CD14-positive monocyte (primary cell): ENCODE measurements at regions not wholly inside any gene's neighbourhood (a gene's known extent, or its start where the extent isn't known, plus 50 kb on each side); places are given as distances from the start of the nearest gene placed in this dataset.
"Not testable (repeated sequence)": the region's sequence is repeated elsewhere in the genome, so short reads cannot be mapped to it uniquely, and the experiment has no call there.

Experiments used
- DNase-seq, 3 donors: peaks; one replicate each; pipeline ENCODE4 v3.0.0-alpha.2; 2011 to 2022
- H2AFZ ChIP-seq: 2 replicates; pipeline ENCODE4 v1.6.0; 2012; ENCODE audit warnings: mild to moderate bottlenecking, low read depth, low read length, inconsistent platforms; ENCODE audit not compliant: insufficient read depth, poor library complexity, severe bottlenecking
- H3K27ac ChIP-seq, 2 donors: 1 replicate in 1 of 2; 2 replicates in 1 of 2; pipeline ENCODE4 v1.5.1; 2012 to 2013; ENCODE audit warnings: low read length in 2 of 2, control low read depth in 1 of 2, inconsistent platforms in 1 of 2, low read depth in 1 of 2, mild to moderate bottlenecking in 1 of 2
- H3K27me3 ChIP-seq, 2 donors: one replicate each; pipeline versions ENCODE4 v1.6.0 to v1.6.1; 2011 to 2013; ENCODE audit warnings: low read length in 2 of 2; ENCODE audit not compliant: control insufficient read depth in 2 of 2, insufficient read depth in 2 of 2
- H3K36me3 ChIP-seq, 2 donors: replicated peaks in 1 of 2; 1 replicate in 1 of 2; 2 replicates in 1 of 2; pipeline versions ENCODE4 v1.5.1 to v1.6.1; 2012 to 2013; ENCODE audit warnings: low read length in 2 of 2, control low read depth in 1 of 2, inconsistent platforms in 1 of 2, mild to moderate bottlenecking in 1 of 2; ENCODE audit not compliant: insufficient read depth in 2 of 2, control insufficient read depth in 1 of 2
- H3K4me1 ChIP-seq, 2 donors: 1 replicate in 1 of 2; 2 replicates in 1 of 2; pipeline versions ENCODE4 v1.5.1 to v1.6.1; 2012 to 2013; ENCODE audit warnings: low read length in 2 of 2, control low read depth in 1 of 2, inconsistent platforms in 1 of 2, mild to moderate bottlenecking in 1 of 2, moderate library complexity in 1 of 2; ENCODE audit not compliant: insufficient read depth in 2 of 2, control insufficient read depth in 1 of 2
- H3K4me2 ChIP-seq: replicated peaks from 2 replicates; pipeline ENCODE3; 2012; ENCODE audit warnings: low read length, moderate library complexity, mild to moderate bottlenecking; ENCODE audit not compliant: poor library complexity, severe bottlenecking; ENCODE audit errors: extremely low read depth
- H3K4me3 ChIP-seq, 3 experiments: fragments of 200-600 bp in 1 of 3; sonication (generic) in 1 of 3; replicated peaks in 1 of 3; 1 replicate in 2 of 3; 2 replicates in 1 of 3; pipeline ENCODE4 v1.5.1; 2011 to 2013; ENCODE audit warnings: low read length in 3 of 3, mild to moderate bottlenecking in 3 of 3, control low read depth in 2 of 3, low read depth in 2 of 3, inconsistent platforms in 1 of 3, moderate library complexity in 1 of 3
- H3K79me2 ChIP-seq: 2 replicates; pipeline ENCODE4 v1.6.0; 2012; ENCODE audit warnings: mild to moderate bottlenecking, control low read depth, inconsistent platforms, low read length, moderate library complexity; ENCODE audit not compliant: insufficient read depth
- H3K9ac ChIP-seq: 2 replicates; pipeline ENCODE4 v1.6.0; 2017; ENCODE audit warnings: low read length, mild to moderate bottlenecking; ENCODE audit not compliant: insufficient read depth, poor library complexity, severe bottlenecking
- H3K9me3 ChIP-seq, 2 donors: replicated peaks in 1 of 2; 1 replicate in 1 of 2; 2 replicates in 1 of 2; pipeline versions ENCODE4 v1.5.1 to v1.6.1; 2012 to 2013; ENCODE audit warnings: low read length in 2 of 2, control low read depth in 1 of 2; ENCODE audit not compliant: control insufficient read depth in 1 of 2, insufficient read depth in 1 of 2
- H4K20me1 ChIP-seq: 2 replicates; pipeline ENCODE4 v1.6.0; 2012; ENCODE audit warnings: mild to moderate bottlenecking, low read length, control low read depth, moderate library complexity; ENCODE audit not compliant: insufficient read depth
- H3K27ac Mint-ChIP-seq, 7 donors: one replicate each; pipeline ENCODE4 v1.8.0; 2020; ENCODE audit warnings: mild to moderate bottlenecking in 7 of 7, mixed read lengths in 7 of 7, moderate library complexity in 6 of 7, inconsistent platforms in 2 of 7
- H3K27me3 Mint-ChIP-seq, 3 donors: one replicate each; pipeline ENCODE4 v1.8.0; 2021 to 2022; ENCODE audit warnings: low read depth in 3 of 3, mild to moderate bottlenecking in 3 of 3, mixed read lengths in 3 of 3, moderate library complexity in 3 of 3, inconsistent platforms in 1 of 3
- H3K36me3 Mint-ChIP-seq, 2 donors: one replicate each; pipeline ENCODE4 v1.8.0; 2020; ENCODE audit warnings: mixed read lengths in 2 of 2, inconsistent platforms in 1 of 2, mild to moderate bottlenecking in 1 of 2
- H3K4me1 Mint-ChIP-seq: one replicate; pipeline ENCODE4 v1.8.0; 2020; ENCODE audit warnings: mild to moderate bottlenecking, mixed read lengths
- H3K4me3 Mint-ChIP-seq, 2 donors: one replicate each; pipeline ENCODE4 v1.8.0; 2020; ENCODE audit warnings: mild to moderate bottlenecking in 2 of 2, mixed read lengths in 2 of 2, moderate library complexity in 1 of 2
- H3K9me3 Mint-ChIP-seq, 7 donors: one replicate each; pipeline ENCODE4 v1.8.0; 2020 to 2022; ENCODE audit warnings: mixed read lengths in 7 of 7, mild to moderate bottlenecking in 6 of 7, moderate library complexity in 6 of 7, inconsistent platforms in 2 of 7
- WGBS: methylation state at CpG from one replicate; pipeline ENCODE4 v1.1.5; 2013; ENCODE audit warnings: missing lambda C conversion rate; ENCODE audit not compliant: insufficient coverage; 5-methylcytosine and 5-hydroxymethylcytosine counted together
- intact Hi-C, 2 donors: fragments of 100-400 bp; cut with micrococcal nuclease; formaldehyde crosslinking; loops; one replicate each; pipeline versions ENCODE4 v1.15.0 to v1.15.1; 2023

DNA sequence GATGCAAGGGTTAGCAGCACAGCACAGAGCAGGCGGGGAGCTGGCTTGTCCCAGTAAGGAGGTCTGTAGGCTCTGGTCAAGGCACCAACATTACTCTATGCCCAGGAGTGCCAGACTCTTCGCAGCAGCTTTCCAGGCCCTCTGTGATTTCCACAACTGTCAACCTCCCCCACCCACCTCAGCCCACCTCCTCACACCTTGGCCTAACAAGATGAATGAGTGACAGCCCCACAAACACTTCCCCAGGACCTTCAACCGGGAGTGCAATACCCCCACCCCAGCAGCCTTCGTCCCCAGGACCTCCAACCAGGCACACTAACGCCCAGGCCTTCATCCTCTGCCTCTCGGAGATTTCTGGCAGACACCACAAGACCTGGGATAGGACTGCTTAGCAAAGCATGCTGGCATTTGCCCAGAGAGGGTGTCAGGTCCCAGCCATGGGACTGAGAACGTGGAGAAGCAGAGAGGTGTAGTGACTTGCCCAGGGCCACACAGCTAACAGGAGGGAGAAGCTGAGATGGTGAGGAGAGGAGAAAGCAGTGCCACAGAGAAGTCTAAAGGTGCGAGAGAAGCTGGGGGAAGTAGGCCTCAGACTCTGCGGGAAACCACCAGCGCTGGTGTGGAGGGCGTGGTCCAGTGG lies 73.4 kb downstream of the KCNJ18 start:
- H3K9ac ChIP-seq, intact Hi-C loops, H3K79me2 ChIP-seq, H3K4me3 ChIP-seq, H3K4me2 ChIP-seq, H3K36me3 ChIP-seq, H3K27me3 Mint-ChIP-seq, H3K36me3 Mint-ChIP-seq, H3K27me3 ChIP-seq, DNase-seq, H2AFZ ChIP-seq, H3K9me3 ChIP-seq, H3K27ac ChIP-seq, H3K4me1 ChIP-seq, H4K20me1 ChIP-seq, H3K4me3 Mint-ChIP-seq, H3K4me1 Mint-ChIP-seq: not testable (repeated sequence)
- 41% methylated on average over 1 of the region's 11 CpGs for WGBS
- peaks cover 7 to 23% (median 15%) of the 10 kb centered on the region in 7 donors for H3K9me3 Mint-ChIP-seq
- peak overlapping the region in 2 of 7 donors; percentile 25 to 46 for H3K27ac Mint-ChIP-seq

DNA sequence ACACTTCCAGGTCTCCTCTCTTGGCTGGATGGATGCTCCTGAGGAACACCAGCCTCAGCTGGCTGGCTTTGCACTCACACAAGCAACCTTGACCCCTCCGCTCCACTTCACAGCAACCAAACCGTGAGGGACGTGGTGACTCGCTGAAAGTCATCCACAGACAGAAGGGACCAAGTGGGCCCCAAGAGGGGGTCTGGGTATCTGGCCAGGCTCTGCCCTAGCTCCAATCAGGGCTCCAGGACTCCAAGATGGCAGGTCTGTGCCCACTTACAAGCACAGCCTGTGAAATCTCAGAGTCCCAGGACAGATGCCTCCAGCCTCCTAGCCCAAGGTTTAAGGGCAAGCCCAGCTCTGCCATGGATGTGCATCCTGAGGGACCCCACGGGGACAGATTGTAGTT lies 74.2 kb downstream of the KCNJ18 start:
- H3K4me1 ChIP-seq, H3K4me3 ChIP-seq, DNase-seq, H3K9me3 ChIP-seq, H3K27me3 ChIP-seq, H3K4me1 Mint-ChIP-seq, intact Hi-C loops, H3K27me3 Mint-ChIP-seq, H3K27ac Mint-ChIP-seq, H3K4me2 ChIP-seq, H3K4me3 Mint-ChIP-seq, H4K20me1 ChIP-seq, H2AFZ ChIP-seq, H3K36me3 Mint-ChIP-seq, H3K27ac ChIP-seq, H3K9ac ChIP-seq, H3K79me2 ChIP-seq, H3K36me3 ChIP-seq: not testable (repeated sequence)
- peaks cover 7 to 23% (median 15%) of the 10 kb centered on the region in 7 donors for H3K9me3 Mint-ChIP-seq
- WGBS, result no CpG with 5 or more reads among the region's 5 CpGs

DNA sequence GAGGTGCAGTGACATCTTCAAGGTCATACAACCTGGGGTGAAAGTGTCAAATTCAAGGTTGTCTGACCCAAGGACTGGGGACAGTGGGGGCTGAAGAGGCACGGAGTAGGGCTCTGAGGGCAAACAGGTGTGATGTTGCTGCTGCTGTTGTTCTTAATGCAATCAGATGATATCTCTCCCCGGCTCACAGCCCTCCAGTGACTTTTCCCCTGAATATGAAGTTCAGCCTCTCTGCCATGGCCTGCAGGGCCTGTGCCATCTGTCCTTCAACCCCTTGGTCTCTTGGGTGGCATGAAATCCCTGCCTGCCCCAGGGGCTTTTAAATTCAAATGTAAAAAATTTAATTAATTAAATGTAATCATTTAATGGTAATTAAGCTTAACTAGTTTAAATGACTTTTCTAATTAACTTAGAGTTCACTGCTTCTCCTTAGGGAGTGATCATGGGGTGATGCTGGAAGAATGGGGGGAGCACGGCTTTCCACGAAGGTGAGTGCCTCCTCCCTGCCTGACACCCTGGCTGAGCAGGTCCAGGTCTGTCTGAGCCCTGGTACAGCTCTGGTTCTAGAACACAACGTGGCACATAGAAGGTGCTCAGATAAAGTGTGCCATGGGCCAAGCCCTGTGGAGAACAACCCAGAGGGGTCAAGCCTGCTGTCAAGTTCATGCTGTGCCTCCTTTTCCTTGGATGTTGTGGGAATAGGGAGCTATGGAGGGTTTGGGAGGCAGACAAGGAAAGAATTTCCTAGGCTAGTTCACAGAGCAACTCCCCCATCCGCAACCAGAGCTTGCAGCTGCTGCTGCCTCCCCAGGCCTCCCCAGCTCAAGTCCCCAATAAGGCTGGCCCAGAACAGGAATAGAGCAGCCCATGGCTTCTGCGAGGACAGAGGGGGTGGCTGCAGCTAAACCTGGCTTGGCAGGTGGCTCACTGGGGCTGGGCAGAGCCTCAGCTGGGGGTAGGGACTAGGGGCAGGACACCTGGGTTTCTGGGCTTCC lies 75.1 kb downstream of the KCNJ18 start:
- H3K4me1 Mint-ChIP-seq, H2AFZ ChIP-seq, H3K79me2 ChIP-seq, H3K27me3 ChIP-seq, H4K20me1 ChIP-seq, H3K36me3 ChIP-seq, intact Hi-C loops, H3K4me2 ChIP-seq, H3K4me1 ChIP-seq, H3K27me3 Mint-ChIP-seq, DNase-seq, H3K4me3 Mint-ChIP-seq, H3K27ac Mint-ChIP-seq, H3K9me3 ChIP-seq, H3K27ac ChIP-seq, H3K4me3 ChIP-seq, H3K36me3 Mint-ChIP-seq, H3K9ac ChIP-seq: not testable (repeated sequence)
- 72% methylated on average over 5 of the region's 7 CpGs for whole genome bisulfite sequencing
- peaks cover 7 to 23% (median 15%) of the 10 kb centered on the region in 7 donors for H3K9me3 Mint-ChIP-seq

DNA sequence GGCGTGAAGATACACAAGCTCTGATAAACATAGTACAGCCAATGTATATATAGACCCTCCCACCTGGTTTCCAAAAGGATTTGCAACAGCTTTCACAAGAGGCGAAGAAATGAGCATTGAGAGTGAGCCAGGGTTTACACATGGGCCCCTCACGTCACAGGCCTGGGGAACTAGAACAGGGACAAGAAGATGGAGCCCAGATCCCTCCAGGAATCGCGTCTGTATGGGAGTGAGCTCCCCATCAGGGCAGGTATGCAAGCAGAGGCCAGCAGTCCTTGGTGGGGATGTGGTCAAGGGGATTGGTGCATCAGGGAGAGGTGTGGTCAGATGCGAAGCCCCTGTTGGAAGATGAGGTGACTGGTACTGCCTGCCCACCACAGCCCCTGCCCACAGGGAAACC lies 75.9 kb downstream of the KCNJ18 start:
- not testable (repeated sequence) for DNase-seq

More for the DNA sequence above, 75.9 kb downstream of the KCNJ18 start:
- H3K4me2 ChIP-seq, H4K20me1 ChIP-seq, H3K79me2 ChIP-seq, H3K36me3 ChIP-seq, H3K4me3 ChIP-seq, H3K4me1 ChIP-seq, H3K4me1 Mint-ChIP-seq, H3K27ac ChIP-seq, intact Hi-C loops, H3K27me3 ChIP-seq, H3K9ac ChIP-seq, H3K4me3 Mint-ChIP-seq, H3K27me3 Mint-ChIP-seq, H3K27ac Mint-ChIP-seq, H2AFZ ChIP-seq, H3K9me3 ChIP-seq, H3K36me3 Mint-ChIP-seq: not testable (repeated sequence)
- H3K9me3 Mint-ChIP-seq, result peaks cover 7 to 23% (median 15%) of the 10 kb centered on the region in 7 donors
- WGBS, result 67% methylated on average over 4 of the region's 6 CpGs
